Mesendoderm (in vitro differentiated cells): ENCODE measurements at regions not wholly inside any gene's neighbourhood (a gene's known extent, or its start where the extent isn't known, plus 50 kb on each side); places are given as distances from the start of the nearest gene placed in this dataset.

Experiments used
- DNase-seq: peaks from one replicate; pipeline ENCODE4 v3.0.0; 2013
- H2AK5ac ChIP-seq: 2 replicates; pipeline ENCODE4 v1.6.1; 2013; ENCODE audit warnings: low read length, inconsistent platforms
- H2BK120ac ChIP-seq: 2 replicates; pipeline ENCODE4 v1.6.1; 2013; ENCODE audit warnings: low read depth, mild to moderate bottlenecking, low read length, moderate library complexity, mixed read lengths
- H2BK15ac ChIP-seq: replicated peaks from 2 replicates; pipeline ENCODE4 v1.6.1; 2013; ENCODE audit warnings: low read depth, mild to moderate bottlenecking, moderate library complexity
- H2BK5ac ChIP-seq: 2 replicates; pipeline ENCODE4 v1.6.1; 2013; ENCODE audit warnings: low read length, inconsistent platforms
- H3K18ac ChIP-seq: 2 replicates; pipeline ENCODE4 v1.6.1; 2013; ENCODE audit warnings: mild to moderate bottlenecking, low read length, mixed read lengths
- H3K23ac ChIP-seq: one replicate; pipeline ENCODE4 v1.6.1; 2013; ENCODE audit warnings: low read length
- H3K27ac ChIP-seq: 2 replicates; pipeline ENCODE4 v1.5.1; 2013; ENCODE audit warnings: low read depth, mild to moderate bottlenecking, inconsistent platforms, low read length, moderate library complexity
- H3K27me3 ChIP-seq: 2 replicates; pipeline ENCODE4 v1.6.1; 2013; ENCODE audit warnings: low read length, control low read depth, mild to moderate bottlenecking, inconsistent platforms; ENCODE audit not compliant: insufficient read depth, poor library complexity
- H3K36me3 ChIP-seq: 2 replicates; pipeline ENCODE4 v1.6.1; 2013; ENCODE audit warnings: low read length, inconsistent platforms; ENCODE audit not compliant: control insufficient read depth, insufficient read depth
- H3K4ac ChIP-seq: one replicate; pipeline ENCODE4 v1.6.1; 2013; ENCODE audit warnings: low read depth, mild to moderate bottlenecking, low read length, moderate library complexity
- H3K4me1 ChIP-seq: 2 replicates; pipeline ENCODE4 v1.6.1; 2013; ENCODE audit warnings: low read depth, low read length, inconsistent platforms; ENCODE audit not compliant: control insufficient read depth
- H3K4me2 ChIP-seq: 2 replicates; pipeline ENCODE4 v1.6.1; 2013; ENCODE audit warnings: low read length
- H3K4me3 ChIP-seq: 2 replicates; pipeline ENCODE4 v1.5.1; 2013; ENCODE audit warnings: mild to moderate bottlenecking, low read length
- H3K56ac ChIP-seq: one replicate; pipeline ENCODE4 v1.6.1; 2013; ENCODE audit warnings: low read length
- H3K79me1 ChIP-seq: 2 replicates; pipeline ENCODE4 v1.6.1; 2013; ENCODE audit warnings: low read length, inconsistent platforms
- H3K79me2 ChIP-seq: 2 replicates; pipeline ENCODE4 v1.6.1; 2013; ENCODE audit warnings: mild to moderate bottlenecking, low read length; ENCODE audit not compliant: control insufficient read depth, insufficient read depth
- H3K9ac ChIP-seq: 2 replicates; pipeline ENCODE4 v1.6.1; 2013; ENCODE audit warnings: low read length, inconsistent platforms
- H4K5ac ChIP-seq: one replicate; pipeline ENCODE4 v1.6.1; 2013; ENCODE audit warnings: low read length
- H4K8ac ChIP-seq: one replicate; pipeline ENCODE4 v1.6.1; 2013; ENCODE audit warnings: low read depth, mild to moderate bottlenecking, control low read depth, low read length, moderate library complexity
- WGBS: extraction: QIAGEN DNeasy Blood & Tissue Kit; methylation state at CpG from one replicate; pipeline ENCODE4 v1.1.7; 2013; ENCODE audit warnings: low lambda C conversion rate, missing lambda C conversion rate; ENCODE audit not compliant: insufficient coverage; ENCODE audit errors: extremely low coverage; 5-methylcytosine and 5-hydroxymethylcytosine counted together

GRCh38 chr1:21341022-21341421, 50.8 kb upstream of the ECE1 start:
- Histone ChIP-seq H2BK5ac (no peak overlapping the region), H3K79me1 (peaks cover 11% of the 10 kb centered on the region), H3K4ac (no peak overlapping the region), H4K5ac (no peak overlapping the region), H2AK5ac (no peak overlapping the region), H3K79me2 (peaks cover 3% of the 10 kb centered on the region), H3K18ac (no peak overlapping the region), H3K9ac (no peak overlapping the region), H3K27ac (no peak overlapping the region), H3K23ac (no peak overlapping the region), H3K27me3 (no peaks in the 10 kb centered on the region), H3K36me3 (no peaks in the 10 kb centered on the region), H2BK15ac (no peak overlapping the region), H3K4me3 (no peak overlapping the region), H4K8ac (no peak overlapping the region), H3K4me2 (no peak overlapping the region), H3K56ac (no peak overlapping the region), H2BK120ac (no peak overlapping the region), H3K4me1 (peaks cover 2% of the 10 kb centered on the region)
- no CpG with 5 or more reads among the region's 8 CpGs for WGBS
- DNase-seq, result no peak

- H3K9ac ChIP-seq, result no peak overlapping the region
- H3K18ac ChIP-seq, result no peak overlapping the region
- H2AK5ac ChIP-seq, result no peak overlapping the region
- no peak for DNase-seq
- H3K23ac ChIP-seq, result no peak overlapping the region
- no peak overlapping the region for H2BK5ac ChIP-seq
- no peak overlapping the region for H3K4ac ChIP-seq
- no peak overlapping the region for H2BK15ac ChIP-seq
- no peaks in the 10 kb centered on the region for H3K36me3 ChIP-seq
- H3K4me1 ChIP-seq, result peaks cover 2% of the 10 kb centered on the region
- no peak overlapping the region for H4K8ac ChIP-seq
- H3K27me3 ChIP-seq, result no peaks in the 10 kb centered on the region
- no peak overlapping the region for H3K56ac ChIP-seq
- no peak overlapping the region for H3K4me3 ChIP-seq
- no peak overlapping the region for H4K5ac ChIP-seq
- no peak overlapping the region for H3K27ac ChIP-seq
- H2BK120ac ChIP-seq, result no peak overlapping the region
- WGBS, result no CpG with 5 or more reads among the region's 13 CpGs
- H3K4me2 ChIP-seq, result no peak overlapping the region
- peaks cover 3% of the 10 kb centered on the region for H3K79me2 ChIP-seq
- H3K79me1 ChIP-seq, result peaks cover 11% of the 10 kb centered on the region
These were observed 50.1 kb upstream of the ECE1 start for GRCh38 chr1:21340230-21340945.
